GM19467 (cell line): ENCODE measurements at regions not wholly inside any gene's neighbourhood (a gene's known extent, or its start where the extent isn't known, plus 50 kb on each side); places are given as distances from the start of the nearest gene placed in this dataset.

Source experiments
- ATAC-seq: cut with Tn5 transposase; IDR thresholded peaks from one replicate; pipeline ENCODE4 v1.9.1; 2021; ENCODE audit warnings: mild to moderate bottlenecking, moderate library complexity; ENCODE audit not compliant: unreplicated experiment

- ATAC-seq: no peak
Observed at GRCh38 chr2:144085016-144085415, 434.9 kb downstream of the ZEB2 start.

- ATAC-seq: no peak
Observed at GRCh38 chr2:144084114-144084661, 435.7 kb downstream of the ZEB2 start.

GRCh38 chr2:144083211-144083610, 436.7 kb downstream of the ZEB2 start:
- ATAC-seq: no peak

GRCh38 chr2:144082777-144083176, 437.1 kb downstream of the ZEB2 start:
- ATAC-seq: no peak

- no peak for ATAC-seq
Observed at GRCh38 chr2:144082327-144082726, 437.6 kb downstream of the ZEB2 start.

- ATAC-seq: no peak
Observed at GRCh38 chr2:144081272-144081671, 438.6 kb downstream of the ZEB2 start.

- ATAC-seq: no peak
Observed at GRCh38 chr2:144079803-144080202, 440.1 kb downstream of the ZEB2 start.

GRCh38 chr2:144078802-144079724, 440.9 kb downstream of the ZEB2 start:
- no peak for ATAC-seq

- no peak for ATAC-seq
Observed at GRCh38 chr2:144078106-144078505, 441.8 kb downstream of the ZEB2 start.

- ATAC-seq: no peak
Observed at GRCh38 chr2:144074450-144074849, 445.5 kb downstream of the ZEB2 start.

GRCh38 chr2:144071461-144071860, 448.5 kb downstream of the ZEB2 start:
- no peak for ATAC-seq

- no peak for ATAC-seq
Observed at GRCh38 chr2:144067506-144067905, 452.4 kb downstream of the ZEB2 start.

- no peak for ATAC-seq
Observed at GRCh38 chr2:144063602-144064001, 456.3 kb downstream of the ZEB2 start.

GRCh38 chr2:144054911-144055310, 465.0 kb downstream of the ZEB2 start:
- no peak for ATAC-seq

GRCh38 chr2:144052083-144052482, 467.8 kb downstream of the ZEB2 start:
- no peak for ATAC-seq

- no peak for ATAC-seq
Observed at GRCh38 chr2:144049137-144049536, 470.8 kb downstream of the ZEB2 start.

GRCh38 chr2:144048631-144049060, 471.3 kb downstream of the ZEB2 start:
- no peak for ATAC-seq

- no peak for ATAC-seq
Observed at GRCh38 chr2:144042751-144043150, 477.2 kb downstream of the ZEB2 start.

GRCh38 chr2:144041612-144042011, 478.3 kb downstream of the ZEB2 start:
- no peak for ATAC-seq

GRCh38 chr2:144040834-144041233, 479.1 kb downstream of the ZEB2 start:
- no peak for ATAC-seq

GRCh38 chr2:144032566-144032965, 487.4 kb downstream of the ZEB2 start:
- no peak for ATAC-seq

- no peak for ATAC-seq
Observed at GRCh38 chr2:144030791-144031190, 489.1 kb downstream of the ZEB2 start.
